ENCODE measurements at regions not wholly inside any gene's neighbourhood (a gene's known extent, or its start where the extent isn't known, plus 50 kb on each side); places are given as distances from the start of the nearest gene placed in this dataset.

DNA sequence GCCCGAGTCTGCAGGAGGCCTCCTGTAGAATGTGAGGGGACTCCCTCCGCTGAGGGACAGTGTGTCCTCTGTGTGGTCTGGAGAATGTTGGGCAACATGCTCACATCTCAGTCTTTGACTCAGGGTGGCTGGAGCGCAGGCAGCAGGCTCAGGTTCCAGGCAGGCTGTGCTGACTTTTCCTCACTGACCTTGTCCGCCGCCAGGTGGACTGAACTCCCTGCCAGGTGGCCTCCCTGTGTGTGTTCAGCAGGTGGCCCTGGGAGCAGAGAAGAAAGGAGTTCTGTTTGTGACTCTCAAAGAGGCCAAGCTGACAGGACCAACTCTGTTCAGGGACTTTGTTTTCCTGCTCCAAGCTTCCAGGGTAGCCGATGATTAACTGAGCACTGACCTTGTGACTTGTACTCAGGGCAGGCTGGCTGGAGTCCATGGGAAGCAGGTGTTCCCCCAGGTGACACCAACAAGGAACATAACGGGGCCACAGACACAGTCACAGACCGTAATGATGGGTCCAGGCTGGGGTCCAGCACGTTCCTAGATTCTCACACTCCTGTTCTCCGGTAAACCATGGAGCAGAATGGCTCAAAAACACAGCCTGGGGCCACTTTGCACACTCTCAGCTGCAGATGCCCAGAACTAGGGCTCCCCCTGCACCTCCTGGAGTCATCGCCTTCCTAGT is 439.8 kb downstream of the RNF144A start:
- TF ChIP-seq, protein P1, sequence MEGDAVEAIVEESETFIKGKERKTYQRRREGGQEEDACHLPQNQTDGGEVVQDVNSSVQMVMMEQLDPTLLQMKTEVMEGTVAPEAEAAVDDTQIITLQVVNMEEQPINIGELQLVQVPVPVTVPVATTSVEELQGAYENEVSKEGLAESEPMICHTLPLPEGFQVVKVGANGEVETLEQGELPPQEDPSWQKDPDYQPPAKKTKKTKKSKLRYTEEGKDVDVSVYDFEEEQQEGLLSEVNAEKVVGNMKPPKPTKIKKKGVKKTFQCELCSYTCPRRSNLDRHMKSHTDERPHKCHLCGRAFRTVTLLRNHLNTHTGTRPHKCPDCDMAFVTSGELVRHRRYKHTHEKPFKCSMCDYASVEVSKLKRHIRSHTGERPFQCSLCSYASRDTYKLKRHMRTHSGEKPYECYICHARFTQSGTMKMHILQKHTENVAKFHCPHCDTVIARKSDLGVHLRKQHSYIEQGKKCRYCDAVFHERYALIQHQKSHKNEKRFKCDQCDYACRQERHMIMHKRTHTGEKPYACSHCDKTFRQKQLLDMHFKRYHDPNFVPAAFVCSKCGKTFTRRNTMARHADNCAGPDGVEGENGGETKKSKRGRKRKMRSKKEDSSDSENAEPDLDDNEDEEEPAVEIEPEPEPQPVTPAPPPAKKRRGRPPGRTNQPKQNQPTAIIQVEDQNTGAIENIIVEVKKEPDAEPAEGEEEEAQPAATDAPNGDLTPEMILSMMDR (IDR thresholded peaks at IDR 0.05; ENCODE audit: low read depth, low read length, poor library complexity, severe bottlenecking), result no peak
- TF ChIP-seq EZH2phosphoT487 (IDR thresholded peaks at IDR 0.05; ENCODE audit: borderline replicate concordance, low read length), result no peak

All from DOHH2 (cell line).